Stimulated activated CD4-positive, alpha-beta T cell treated with anti-CD3 and anti-CD28 coated beads, TNF-alpha, amount 100 ng/mL, for 48 hours (primary cell): ENCODE measurements at regions not wholly inside any gene's neighbourhood (a gene's known extent, or its start where the extent isn't known, plus 50 kb on each side); places are given as distances from the start of the nearest gene placed in this dataset.
"Not testable (repeated sequence)": the region's sequence is repeated elsewhere in the genome, so short reads cannot be mapped to it uniquely, and the experiment has no call there.

Experiments
- DNase-seq, 3 donors: peaks; one replicate each; pipeline ENCODE4 v3.0.0-alpha.2; 2020; ENCODE audit warnings: low read depth in 3 of 3

DNA sequence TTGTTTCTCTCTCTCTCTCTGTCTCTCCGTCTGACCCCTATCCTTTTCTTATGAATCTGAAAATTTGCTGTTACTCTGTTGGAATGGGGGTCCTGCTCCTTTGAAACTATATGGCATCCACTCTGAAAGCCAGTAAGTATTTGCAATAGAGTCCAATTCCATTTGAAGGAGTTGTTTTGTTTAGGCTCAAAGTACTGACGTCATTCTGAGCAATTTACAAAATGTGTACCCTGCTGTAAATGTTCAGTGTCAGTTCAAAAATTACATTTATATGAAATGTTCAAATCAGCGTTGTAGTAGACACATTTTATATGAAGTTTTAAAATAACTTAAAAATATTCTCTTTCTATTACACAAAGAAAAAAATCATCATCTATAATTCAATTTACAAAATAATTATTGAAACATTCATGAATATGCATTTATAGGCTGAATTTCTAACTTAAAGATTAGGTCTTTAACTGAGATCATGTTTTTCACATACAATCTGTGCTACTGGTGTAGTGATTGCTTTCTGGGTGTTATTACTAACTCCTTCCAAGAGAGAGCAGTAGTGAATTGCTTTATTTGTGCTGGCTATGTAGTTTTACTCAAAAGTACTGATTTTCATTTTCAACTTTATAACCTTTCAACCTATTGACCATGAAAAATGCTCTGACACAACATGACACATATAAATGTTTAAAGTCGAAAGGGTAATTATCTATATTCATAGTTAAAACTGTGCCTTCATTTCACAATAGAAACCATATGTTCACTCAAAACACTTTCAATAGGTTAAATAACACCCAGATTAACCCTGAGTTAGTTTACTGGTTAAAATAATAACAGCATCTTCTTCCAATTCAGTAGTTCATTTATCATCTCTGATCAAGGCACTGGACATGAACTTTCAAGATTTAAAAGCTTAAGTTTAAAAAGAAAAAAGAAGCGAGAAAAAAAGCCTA lies 253.1 kb upstream of the ADGRL4 start:
- no peak for DNase-seq

DNA sequence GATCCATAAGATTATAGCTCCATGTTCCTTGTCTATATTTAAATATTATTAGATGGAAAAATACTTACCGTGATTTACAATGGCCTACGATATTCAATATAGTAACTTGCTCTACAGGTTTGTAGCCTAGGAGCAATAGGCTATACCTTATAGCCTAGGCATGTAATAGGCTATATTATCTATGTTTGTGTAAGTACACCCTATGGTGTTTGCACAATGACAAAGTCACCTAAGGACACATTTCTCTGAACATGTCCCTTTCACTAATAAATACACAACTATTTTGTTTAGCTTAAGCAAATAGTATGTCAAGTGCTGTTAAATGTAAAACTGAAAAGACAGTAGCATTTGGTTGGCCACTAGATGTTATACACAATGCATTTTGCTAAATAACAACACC lies 248.9 kb upstream of the ADGRL4 start:
- no peak for DNase-seq

DNA sequence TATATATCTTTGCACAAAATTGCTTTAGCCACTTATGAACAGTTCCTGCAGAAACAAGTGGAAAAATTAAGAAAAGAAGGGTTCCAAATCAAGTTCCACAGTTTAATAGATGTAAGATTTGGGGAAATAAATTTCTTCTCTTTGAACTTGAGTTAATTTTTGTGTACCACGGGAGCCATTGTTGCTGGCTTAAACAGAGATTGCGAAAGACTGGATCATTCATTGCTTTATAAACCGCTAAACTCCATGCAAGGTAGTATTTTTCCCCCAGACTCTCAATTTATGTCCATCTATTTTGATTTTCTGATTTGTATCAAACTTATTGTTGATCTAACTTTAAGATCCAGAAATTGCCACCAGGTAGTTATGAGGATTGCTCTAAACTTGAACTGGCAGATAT lies 246.1 kb upstream of the ADGRL4 start:
- no peak for DNase-seq

DNA sequence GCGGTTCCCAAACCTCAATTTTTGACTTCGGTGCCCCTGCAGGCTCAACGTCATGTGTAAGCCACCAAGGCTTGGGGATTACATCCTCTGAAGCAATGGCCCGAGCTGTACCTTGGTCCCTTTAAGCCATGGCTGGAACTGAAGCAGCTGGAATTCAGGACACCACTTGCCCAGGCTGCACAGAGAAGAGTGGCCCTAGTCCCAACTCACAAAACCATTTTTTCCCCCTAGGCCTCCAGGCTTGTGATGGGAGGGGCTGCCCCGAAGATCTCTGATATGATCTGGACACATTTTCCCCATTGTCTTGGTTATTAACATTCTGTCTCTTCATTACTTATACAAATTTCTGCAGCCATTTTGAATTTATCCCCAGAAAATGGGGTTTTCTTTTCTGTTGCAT lies 233.3 kb upstream of the ADGRL4 start:
- no peak for DNase-seq

DNA sequence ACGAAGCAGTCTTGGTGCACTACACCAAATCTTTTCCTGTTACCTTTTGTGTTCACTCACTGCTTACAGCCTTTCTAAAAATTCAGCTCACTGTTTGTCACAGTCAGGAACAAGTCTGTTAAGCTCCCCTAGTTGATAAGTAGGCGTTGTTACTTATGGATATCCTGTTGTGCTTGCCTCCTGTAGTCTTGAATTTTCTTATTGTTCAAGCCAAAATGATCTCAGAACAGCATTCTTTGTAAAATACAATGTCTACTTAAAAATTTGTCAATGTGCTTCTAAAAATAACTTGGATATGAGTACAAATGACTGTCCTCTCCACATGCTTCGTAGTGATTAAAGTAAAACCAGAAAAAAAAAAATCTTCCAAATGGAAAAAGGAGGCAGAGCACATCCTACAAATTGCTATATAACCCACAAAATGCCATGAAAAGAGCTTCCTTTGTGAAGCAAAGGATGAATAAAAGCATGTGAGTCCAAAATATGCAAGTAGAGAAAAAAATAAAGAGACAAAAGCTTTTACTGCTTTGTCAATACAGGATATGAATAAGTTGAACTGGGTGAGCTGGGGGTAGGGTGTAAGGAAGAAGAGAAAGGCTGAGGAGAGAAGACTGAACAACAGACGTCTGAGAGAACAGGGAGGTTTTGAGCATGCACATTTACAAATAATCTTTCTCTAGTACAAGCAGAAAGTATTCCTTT lies 228.9 kb upstream of the ADGRL4 start:
- no peak for DNase-seq

DNA sequence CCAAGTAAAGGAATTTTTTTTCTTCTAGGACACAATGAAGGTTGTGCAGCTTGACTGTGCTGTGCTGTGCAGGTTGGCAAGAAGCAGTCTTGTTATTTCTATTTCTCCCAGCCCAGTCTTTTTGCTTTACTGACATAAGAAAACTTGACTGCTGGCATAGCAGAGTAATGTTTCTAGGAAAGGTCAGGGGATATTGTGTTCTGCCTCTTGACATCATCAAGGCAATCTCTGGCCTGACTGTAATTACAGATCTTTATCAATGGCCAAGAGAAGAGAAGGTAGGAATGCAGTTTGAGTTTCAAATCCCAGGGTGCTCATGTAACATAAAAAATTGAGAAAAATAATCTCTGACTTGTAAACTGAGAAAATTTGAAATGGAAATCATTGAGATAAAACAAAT lies 226.3 kb upstream of the ADGRL4 start:
- DNase-seq: no peak

DNA sequence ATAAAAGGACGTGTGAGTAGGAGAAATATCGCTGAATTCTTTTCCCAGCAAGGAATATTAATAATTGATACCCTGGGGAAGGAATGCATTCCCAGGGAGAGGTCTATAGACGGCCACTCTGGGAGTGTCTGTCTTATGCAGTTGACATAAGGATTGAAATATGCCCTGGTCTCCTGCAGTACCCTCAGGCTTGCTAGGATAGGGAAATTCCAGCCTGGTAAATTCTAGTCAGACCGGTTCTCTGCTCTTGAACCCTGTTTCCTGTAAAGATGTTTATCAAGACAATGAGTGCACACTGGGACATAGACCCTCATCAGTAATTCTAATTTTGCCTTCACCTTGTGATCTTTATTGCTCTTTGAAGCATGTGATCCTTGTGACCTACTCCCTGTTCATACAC lies 224.2 kb upstream of the ADGRL4 start:
- not testable (repeated sequence) for DNase-seq

DNA sequence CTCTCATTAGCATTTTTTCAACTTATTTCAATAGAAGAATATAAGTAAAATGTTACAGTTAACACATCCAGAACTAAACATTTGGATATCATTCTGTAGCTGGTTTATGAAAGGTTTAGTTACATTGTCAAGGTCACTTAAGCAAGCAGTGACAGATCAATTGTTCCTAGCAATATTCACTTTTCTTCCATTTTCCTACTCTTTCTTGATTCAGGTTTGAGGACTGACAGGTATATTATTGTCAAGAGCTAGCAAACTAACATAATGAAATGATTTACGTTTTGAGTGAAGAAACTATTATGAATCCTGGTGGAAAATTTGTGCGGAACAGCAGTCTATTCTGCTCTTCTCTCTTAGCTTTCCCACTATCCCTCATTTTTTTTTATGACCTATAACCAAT lies 220.4 kb upstream of the ADGRL4 start:
- DNase-seq: no peak

DNA sequence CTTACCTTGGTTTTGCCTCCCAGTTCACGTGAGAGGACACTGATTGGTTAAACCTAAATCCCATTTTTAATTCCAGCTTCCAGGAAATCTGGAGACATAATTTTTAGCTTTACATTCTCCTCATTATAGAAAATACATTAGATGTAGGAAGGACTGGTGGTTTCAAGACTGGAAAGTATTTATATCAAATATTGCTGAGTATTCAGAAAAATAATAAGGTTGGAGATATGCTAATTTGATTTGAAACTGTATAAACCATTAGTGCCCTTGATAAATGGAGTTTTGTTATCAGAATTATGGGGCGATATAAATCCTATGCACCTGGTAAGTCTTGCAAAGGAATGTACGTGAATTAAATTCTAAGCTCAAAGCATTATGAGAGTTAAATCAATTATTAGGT lies 218.0 kb upstream of the ADGRL4 start:
- DNase-seq: no peak

DNA sequence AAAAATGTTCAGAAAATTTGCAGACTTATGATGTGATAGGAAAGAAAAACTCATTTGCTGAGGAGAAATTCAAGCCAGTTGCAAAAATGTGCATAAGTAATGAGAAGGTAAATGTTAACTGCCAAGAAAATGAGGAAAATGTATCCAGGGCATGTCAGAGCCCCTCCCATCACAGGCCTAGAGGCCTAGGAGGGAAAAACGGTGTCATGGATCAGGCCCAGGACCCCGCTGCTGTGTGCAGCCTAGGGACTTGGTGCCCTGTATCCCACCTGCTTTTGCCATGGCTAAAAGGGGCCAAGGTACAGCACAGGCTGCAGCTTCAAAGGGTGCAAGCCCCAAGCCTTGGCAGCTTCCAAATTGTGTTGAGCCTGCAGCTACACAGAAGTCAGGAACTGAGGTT lies 214.0 kb upstream of the ADGRL4 start:
- DNase-seq: no peak

DNA sequence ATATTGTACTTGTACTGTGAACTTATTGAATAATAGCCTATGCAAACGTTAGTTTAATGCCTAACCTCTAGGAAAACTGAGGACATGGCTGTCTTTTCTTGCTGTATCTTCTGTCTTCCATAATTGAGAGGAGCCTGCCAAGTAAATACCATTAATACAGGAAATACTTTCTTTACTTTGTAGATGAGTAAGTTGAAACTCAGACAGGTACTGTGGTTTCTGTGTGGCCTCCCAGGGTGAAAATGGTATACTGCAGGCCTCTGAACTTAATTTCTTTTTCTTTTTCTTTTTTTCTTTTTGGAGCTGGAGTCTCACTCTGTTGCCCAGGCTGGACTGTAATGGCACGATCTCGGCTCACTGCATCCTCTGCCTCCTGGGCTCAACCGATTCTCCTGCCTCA lies 208.8 kb upstream of the ADGRL4 start:
- DNase-seq: no peak

DNA sequence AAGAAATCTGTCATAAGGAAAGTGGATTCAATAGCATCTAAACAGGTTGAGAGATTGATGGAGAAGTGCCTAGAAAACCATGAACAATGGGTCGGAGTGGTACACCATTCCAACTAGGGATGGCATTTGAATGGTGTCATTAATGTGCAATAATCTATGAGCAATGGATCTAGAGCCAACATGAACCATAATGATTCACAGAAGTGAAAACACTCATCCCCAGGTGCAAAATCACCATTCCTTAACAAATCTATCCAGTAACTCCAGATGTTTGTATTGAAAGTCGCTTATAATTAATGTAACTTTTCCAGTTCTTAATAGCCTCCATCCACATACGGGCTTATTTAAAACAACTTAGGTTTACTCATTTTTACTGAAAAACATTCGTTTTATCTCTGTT lies 201.3 kb upstream of the ADGRL4 start:
- DNase-seq: no peak

DNA sequence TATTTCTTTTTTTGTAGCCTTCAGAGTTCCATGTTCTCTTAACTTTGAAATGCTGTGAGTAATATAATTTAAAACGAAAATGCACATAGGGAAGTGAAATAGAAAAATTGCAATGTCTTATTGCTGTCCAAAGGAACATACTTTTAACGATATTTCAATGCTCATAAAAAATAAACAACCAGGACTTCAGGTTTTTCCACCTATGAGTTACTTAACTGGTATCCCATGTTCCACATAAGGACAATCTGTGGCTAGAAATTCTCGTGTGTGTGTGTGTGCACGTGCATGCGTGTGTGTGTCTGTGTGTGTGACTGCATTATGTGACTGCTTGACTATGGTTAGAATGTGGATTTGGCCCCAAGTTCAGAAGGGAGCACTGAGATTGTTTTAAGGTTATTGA lies 200.8 kb upstream of the ADGRL4 start:
- DNase-seq: no peak

DNA sequence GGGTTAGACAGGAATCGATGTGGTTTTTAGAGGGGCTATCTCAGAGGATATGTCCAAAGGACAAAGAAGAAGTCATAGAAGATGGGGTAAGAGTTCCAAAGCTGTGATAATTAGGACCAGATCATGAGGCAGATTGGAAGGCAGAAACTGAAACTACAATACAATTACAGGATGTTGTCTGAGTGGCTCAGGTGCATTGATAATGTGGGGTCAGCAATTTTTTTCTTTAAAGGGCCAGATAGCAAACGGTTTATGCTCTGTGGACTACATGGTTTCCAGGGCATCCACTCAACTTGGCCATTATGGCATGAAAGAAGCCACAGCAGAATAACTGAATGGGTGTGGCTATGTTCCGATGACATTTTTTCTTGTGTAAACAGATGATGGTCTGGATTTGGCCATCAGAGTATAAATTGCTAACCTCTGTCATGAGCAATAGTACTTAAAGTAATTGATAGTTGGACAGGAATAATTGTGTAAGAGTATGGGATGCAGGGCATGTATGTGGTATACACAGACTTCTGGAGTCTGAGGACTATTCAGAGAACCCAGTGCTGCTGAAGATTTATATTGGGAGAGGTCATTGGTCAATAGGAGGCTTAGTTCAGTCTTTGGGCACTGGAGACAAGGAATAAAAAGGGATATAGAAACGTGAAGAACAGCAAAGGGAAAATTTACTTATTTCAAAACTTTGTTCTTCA lies 198.4 kb upstream of the ADGRL4 start:
- no peak for DNase-seq

DNA sequence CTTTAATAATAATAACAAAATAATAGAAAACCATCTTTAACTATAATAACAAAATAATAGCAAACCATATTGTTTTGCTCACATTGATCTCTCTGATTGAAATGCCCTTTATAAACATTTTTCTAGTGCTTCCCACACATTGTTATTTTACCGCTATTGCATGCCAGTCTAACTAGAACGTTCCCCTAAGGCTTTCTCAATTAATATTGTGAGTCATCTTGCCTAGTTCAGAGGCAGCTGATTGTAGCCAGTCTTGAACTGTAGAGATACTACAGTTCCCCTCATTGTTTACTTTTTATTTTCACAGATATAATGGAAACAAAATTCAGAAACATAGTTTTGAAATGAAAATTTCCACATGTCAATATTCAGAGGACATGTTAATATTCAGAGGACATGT lies 192.3 kb upstream of the ADGRL4 start:
- no peak for DNase-seq

DNA sequence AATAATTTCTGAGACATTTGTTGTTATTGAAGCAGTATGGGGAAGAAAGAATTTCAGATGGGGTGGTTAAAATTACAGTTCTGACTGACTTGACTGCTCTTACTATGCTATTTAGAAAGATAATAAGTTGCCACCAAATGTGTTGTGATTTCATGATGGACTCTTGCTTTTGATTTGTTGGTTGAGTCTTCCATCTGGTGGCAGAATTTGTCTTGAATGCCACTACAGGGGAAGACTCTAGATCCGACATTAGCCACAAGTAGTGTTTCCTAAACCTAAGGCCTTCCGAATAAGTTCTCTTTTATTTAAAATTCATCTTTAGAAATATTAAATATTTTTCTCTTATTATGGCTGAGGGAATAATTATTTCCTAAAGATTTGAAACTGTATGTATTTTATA lies 190.9 kb upstream of the ADGRL4 start:
- DNase-seq: no peak

DNA sequence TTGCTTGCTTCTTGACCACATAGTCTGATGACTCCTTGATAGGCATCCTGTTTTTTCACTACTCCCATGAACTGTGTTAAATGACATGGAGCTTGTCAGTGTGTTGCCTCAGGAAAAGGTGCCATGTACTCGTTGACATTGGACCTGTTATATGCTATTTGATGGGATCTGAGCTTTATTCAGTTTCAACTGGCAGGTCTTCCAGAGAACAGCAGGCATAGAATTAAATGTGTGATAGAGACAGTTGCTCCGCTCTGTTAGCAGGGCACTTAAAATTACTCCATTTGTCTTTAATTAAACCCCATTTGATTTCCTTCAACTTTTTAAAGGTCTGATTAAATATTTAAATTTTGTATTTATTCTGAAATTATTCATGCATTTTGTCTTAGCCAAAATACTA lies 189.7 kb upstream of the ADGRL4 start:
- DNase-seq: no peak

DNA sequence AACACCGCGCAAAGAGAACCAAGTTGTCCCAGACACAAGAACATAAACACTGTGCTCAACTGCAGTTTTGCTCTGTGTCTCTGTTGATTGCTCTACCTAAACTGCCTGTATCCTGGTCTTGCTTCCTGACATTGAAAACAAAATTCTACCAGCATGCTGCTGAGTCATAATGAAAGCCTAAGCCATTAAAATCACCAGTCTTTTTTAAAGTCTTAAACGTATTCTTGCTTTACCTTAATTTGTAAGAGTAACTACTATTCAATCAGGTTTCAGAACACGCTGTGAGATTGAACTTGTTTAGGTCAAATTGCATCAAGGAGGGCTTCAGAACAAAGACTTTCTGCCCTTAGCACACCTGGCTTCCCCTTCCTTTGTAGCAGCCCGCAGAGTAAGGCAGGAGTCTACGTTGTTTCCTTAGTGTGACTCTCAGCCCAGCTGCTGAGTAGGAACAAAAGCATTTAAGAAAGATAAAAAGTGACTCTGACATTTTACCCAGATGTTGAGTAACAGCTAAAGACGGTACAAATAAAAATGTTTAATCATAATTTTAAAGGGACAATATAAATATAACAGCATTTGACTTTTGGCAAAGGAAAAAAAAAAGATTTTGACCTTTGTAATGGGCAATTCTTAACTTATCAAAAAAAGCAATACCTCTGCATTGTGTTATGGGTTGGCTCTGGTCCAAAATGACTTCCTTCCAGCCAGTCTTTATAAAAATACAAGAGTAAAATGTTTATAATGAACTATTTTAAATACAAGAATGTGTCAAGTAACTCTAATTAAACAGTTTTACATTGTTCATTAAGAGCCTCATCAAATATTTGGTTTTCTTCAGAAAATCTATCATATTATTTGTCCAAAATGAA lies 186.9 kb upstream of the ADGRL4 start:
- DNase-seq: no peak

DNA sequence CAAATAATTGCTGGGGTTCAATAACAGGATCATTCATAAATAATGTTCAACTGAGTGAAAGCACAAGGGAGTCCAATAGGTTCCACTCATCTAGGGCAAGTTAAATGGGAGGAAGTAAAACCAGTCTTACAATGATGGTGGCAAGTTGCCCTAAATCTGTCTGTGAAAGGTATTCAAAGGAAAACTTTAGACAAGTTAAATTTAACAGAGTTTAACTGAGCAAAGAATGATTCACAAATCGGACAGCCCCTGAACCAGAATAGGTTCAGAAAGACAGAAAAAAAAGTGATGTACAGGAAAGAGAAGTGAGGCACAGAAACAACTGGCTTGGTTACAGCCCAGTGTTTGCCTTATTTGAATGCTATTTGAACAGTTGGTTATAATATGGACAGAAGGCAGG lies 183.5 kb upstream of the ADGRL4 start:
- DNase-seq: no peak

DNA sequence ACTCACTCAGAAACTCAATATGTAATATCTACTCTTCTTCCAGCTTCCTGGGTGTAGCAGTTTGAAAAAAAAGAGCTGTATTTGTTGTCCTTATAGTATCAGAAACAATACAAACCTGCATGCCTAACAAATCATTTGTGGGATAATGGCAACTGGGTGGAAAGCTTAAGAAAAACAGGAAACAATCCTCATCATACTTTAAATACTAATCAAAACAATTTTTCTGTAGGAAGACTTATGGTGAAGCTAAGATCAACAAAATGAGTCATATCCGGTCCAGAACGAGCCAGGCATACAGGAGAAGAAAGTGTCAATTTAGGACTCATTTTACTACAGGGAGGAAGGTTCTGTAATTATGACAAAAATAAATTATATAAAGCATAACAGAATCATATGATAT lies 181.8 kb upstream of the ADGRL4 start:
- no peak for DNase-seq

DNA sequence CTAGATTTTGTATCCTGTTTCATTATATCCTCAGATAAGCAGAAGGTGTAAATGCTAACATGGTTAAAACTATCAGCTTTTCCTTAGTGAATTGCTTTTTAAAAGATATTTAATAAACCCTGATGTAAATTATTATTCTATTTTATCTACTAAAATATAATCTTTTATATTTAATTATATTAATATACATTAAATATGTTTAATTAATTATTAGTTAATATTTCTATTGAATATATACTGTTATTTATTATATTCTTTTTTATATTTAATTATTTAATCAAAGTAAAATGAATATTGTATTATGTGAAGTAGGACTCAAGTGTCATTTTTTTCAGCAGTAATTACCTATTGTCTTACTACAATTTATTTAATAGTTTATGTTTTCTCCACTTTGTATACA lies 179.7 kb upstream of the ADGRL4 start:
- DNase-seq: no peak

DNA sequence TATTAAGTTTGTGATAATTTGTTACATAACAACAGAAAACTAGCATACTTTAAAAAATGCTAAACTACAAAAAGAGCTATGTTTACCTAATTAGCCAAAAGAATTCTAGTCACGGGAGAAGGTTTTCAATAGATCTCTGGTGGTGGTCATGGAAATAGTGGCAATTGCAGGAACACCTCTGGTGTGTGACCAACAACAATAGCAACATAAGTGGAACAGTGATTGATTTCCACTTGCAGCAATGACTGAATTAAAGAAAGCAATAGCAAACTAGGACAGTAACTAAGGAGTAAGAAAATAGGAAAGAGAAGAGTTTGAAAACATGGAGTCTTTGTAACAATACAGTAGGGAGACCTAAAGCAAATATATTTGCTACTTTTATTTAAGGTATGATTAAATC lies 171.3 kb upstream of the ADGRL4 start:
- no peak for DNase-seq
